GM12873 (cell line): ENCODE measurements at regions not wholly inside any gene's neighbourhood (a gene's known extent, or its start where the extent isn't known, plus 50 kb on each side); places are given as distances from the start of the nearest gene placed in this dataset.

Experiments
- CTCF ChIP-seq: IDR thresholded peaks from 2 replicates; pipeline ENCODE4 v1.5.1; 2012; ENCODE audit warnings: low read depth, mild to moderate bottlenecking, moderate library complexity, low read length, control low read depth; ENCODE audit not compliant: insufficient read depth; ENCODE audit errors: missing control alignments

GRCh38 chr9:36489453-36489852, 83.2 kb upstream of the MELK start:
- TF ChIP-seq CTCF: no peak

GRCh38 chr9:36488389-36488756, 84.3 kb upstream of the MELK start:
- TF ChIP-seq CTCF: no peak

- TF ChIP-seq CTCF: peak; percentile 18
These were observed 85.0 kb upstream of the MELK start for GRCh38 chr9:36487482-36488388.

- no peak for TF ChIP-seq CTCF
These were observed 85.7 kb upstream of the MELK start for GRCh38 chr9:36486933-36487481.

GRCh38 chr9:36486329-36486932, 86.3 kb upstream of the MELK start:
- TF ChIP-seq CTCF: no peak

GRCh38 chr9:36485647-36486328, 85.7 kb upstream of the RNF38 start:
- no peak for TF ChIP-seq CTCF

- no peak for TF ChIP-seq CTCF
These were observed 84.1 kb upstream of the RNF38 start for GRCh38 chr9:36484124-36484523.
